ENCODE measurements at regions not wholly inside any gene's neighbourhood (a gene's known extent, or its start where the extent isn't known, plus 50 kb on each side); places are given as distances from the start of the nearest gene placed in this dataset.

- no peak for TF ChIP-seq EP300 (IDR thresholded peaks at IDR 0.05)
- TF ChIP-seq CTCF (IDR thresholded peaks at IDR 0.05), result no peak
- no peak for TF ChIP-seq POLR2AphosphoS5 (IDR thresholded peaks at IDR 0.05)
Observed at GRCh38 chr11:116698080-116698479, 74.7 kb downstream of the BUD13 start.

Measured in suprapubic skin (tissue), 4 donors.